Hematopoietic multipotent progenitor cell treated with erythropoietin and hydrocortisone succinate and interleukin-3 and kit ligand, for 17 days (in vitro differentiated cells): ENCODE measurements at regions not wholly inside any gene's neighbourhood (a gene's known extent, or its start where the extent isn't known, plus 50 kb on each side); places are given as distances from the start of the nearest gene placed in this dataset.

Experiments used
- DNase-seq: peaks from one replicate; pipeline ENCODE4 v3.0.0-alpha.2; 2015; ENCODE audit warnings: low spot score

DNA sequence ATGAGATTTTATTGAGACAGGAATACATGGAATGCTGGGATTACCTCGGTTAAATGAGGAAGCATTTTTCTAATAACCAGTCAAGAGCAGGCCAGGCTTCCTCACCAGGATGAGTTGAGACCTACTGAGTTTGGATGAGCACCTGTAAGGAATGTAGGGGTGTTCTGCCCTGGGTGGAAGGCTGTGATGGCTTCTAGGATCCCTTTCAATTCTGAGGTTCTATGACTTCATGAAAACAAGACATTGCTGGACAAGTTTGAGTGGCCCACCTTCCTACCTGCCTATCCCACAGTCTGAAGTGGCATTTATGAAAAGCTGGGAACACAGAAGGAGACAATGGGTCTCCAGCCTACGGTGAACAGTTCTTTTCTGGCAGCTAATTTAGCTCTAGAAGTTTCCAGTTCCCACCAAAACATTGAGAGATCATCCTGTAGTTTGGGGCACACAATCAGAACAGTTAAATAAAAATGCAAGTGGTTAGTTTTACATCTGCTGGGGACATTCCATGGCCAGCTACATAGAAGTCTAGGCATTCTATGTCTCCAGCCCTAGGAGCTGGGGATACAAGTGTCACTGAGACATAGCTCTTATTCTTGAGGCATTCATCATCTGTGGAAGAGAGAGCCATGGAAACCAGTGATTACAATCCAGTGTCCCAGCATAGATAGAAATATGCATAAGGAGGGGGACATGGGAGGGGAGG lies 51.3 kb upstream of the TSPAN2 start:
- DNase-seq: no peak

DNA sequence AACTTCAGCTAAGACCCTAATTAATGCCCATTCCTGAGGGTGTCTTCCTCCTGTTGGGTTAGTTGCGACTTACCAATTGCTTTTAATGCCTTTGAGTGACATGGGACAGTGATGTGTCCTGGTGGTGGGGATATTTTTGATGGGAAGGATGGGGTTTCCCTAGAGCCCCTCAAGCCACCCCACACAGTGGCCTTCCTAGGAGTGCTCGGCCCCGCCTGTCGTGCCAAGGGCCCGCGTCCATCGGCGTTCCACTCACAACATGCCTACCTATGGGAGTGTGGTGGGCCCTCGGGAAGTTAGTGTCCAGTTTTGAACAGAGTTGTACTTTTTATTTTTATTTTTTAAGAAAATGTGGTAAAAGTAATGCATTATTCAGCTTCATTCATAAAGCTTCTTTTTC lies 50.1 kb upstream of the TSPAN2 start:
- no peak for DNase-seq
